ENCODE measurements at regions not wholly inside any gene's neighbourhood (a gene's known extent, or its start where the extent isn't known, plus 50 kb on each side); places are given as distances from the start of the nearest gene placed in this dataset.

- no peaks in the 10 kb centered on the region for H3K9me2 ChIP-seq (replicated peaks; ENCODE audit: insufficient read depth)
- TF ChIP-seq EZH2phosphoT487 (IDR thresholded peaks at IDR 0.05; ENCODE audit: low read depth, severe bottlenecking, unreplicated experiment) (no peak), EZH2 (IDR thresholded peaks at IDR 0.05; ENCODE audit: borderline replicate concordance) (no peak)
- TF ChIP-seq, protein P1, sequence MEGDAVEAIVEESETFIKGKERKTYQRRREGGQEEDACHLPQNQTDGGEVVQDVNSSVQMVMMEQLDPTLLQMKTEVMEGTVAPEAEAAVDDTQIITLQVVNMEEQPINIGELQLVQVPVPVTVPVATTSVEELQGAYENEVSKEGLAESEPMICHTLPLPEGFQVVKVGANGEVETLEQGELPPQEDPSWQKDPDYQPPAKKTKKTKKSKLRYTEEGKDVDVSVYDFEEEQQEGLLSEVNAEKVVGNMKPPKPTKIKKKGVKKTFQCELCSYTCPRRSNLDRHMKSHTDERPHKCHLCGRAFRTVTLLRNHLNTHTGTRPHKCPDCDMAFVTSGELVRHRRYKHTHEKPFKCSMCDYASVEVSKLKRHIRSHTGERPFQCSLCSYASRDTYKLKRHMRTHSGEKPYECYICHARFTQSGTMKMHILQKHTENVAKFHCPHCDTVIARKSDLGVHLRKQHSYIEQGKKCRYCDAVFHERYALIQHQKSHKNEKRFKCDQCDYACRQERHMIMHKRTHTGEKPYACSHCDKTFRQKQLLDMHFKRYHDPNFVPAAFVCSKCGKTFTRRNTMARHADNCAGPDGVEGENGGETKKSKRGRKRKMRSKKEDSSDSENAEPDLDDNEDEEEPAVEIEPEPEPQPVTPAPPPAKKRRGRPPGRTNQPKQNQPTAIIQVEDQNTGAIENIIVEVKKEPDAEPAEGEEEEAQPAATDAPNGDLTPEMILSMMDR (IDR thresholded peaks at IDR 0.05; ENCODE audit: poor library complexity) = no peak
- H4K20me1 ChIP-seq (ENCODE audit: insufficient read depth, poor library complexity, severe bottlenecking) = no peaks in the 10 kb centered on the region
- no peaks in the 10 kb centered on the region for H3K36me3 ChIP-seq (replicated peaks; ENCODE audit: insufficient read depth, low read depth)
- 96% methylated on average over 3 of the region's 3 CpGs for WGBS (ENCODE audit: low lambda C conversion rate, missing lambda C conversion rate)
- H3K27me3 ChIP-seq = no peaks in the 10 kb centered on the region
- no peaks in the 10 kb centered on the region for H3K4me1 ChIP-seq (ENCODE audit: insufficient read depth)
- no peak overlapping the region for H3K4me2 ChIP-seq
- H3K79me2 ChIP-seq = no peaks in the 10 kb centered on the region
- no peak for DNase-seq (ENCODE audit: low spot score)
- H3K27ac ChIP-seq = no peak overlapping the region
- H2AFZ ChIP-seq = no peak overlapping the region
- H3K4me3 ChIP-seq = no peak overlapping the region
- no peaks in the 10 kb centered on the region for H3K9me3 ChIP-seq (ENCODE audit: low read depth)
Measured at GRCh38 chr16:55176901-55177300, 147.1 kb upstream of the IRX6 start.

DNA sequence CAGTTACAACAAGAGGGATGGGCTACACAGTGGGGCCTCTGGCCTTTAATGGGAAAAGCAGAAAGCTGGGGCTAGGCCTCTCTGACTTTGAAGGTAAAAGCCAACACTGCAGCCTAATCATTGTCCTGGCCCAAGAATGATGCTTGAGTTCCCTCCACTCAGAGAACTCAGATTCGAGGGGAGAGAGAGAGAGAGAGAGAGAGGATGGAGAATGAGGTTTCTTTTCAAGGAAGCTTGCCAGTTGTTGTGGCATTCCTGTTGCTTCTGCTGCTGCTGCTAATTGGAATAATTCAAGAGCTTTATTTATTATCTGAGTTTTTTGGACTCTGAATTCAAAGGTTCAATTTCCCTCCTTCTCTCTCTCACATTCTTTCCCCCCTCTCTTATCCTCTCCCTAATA, 144.6 kb upstream of the IRX6 start:
- Histone ChIP-seq H3K27me3 (no peaks in the 10 kb centered on the region), H3K79me2 (no peaks in the 10 kb centered on the region), H3K4me3 (no peak overlapping the region), H2AFZ (no peak overlapping the region), H3K27ac (no peak overlapping the region), H3K9me2 (replicated peaks; ENCODE audit: insufficient read depth) (no peaks in the 10 kb centered on the region), H4K20me1 (ENCODE audit: insufficient read depth, poor library complexity, severe bottlenecking) (no peaks in the 10 kb centered on the region), H3K36me3 (replicated peaks; ENCODE audit: insufficient read depth, low read depth) (no peaks in the 10 kb centered on the region), H3K4me1 (ENCODE audit: insufficient read depth) (no peaks in the 10 kb centered on the region), H3K4me2 (no peak overlapping the region), H3K9me3 (ENCODE audit: low read depth) (no peaks in the 10 kb centered on the region)
- no peak for DNase-seq (ENCODE audit: low spot score)
- TF ChIP-seq EZH2phosphoT487 (IDR thresholded peaks at IDR 0.05; ENCODE audit: low read depth, severe bottlenecking, unreplicated experiment) = no peak
- no peak for TF ChIP-seq EZH2 (IDR thresholded peaks at IDR 0.05; ENCODE audit: borderline replicate concordance)
- WGBS (ENCODE audit: low lambda C conversion rate, missing lambda C conversion rate) = 71% methylated on average over 1 of the region's 1 CpG

- Histone ChIP-seq H3K36me3 (replicated peaks; ENCODE audit: insufficient read depth, low read depth) (no peaks in the 10 kb centered on the region), H3K9me2 (replicated peaks; ENCODE audit: insufficient read depth) (no peaks in the 10 kb centered on the region), H4K20me1 (ENCODE audit: insufficient read depth, poor library complexity, severe bottlenecking) (no peaks in the 10 kb centered on the region), H3K27me3 (no peaks in the 10 kb centered on the region), H3K4me3 (no peak overlapping the region), H3K27ac (no peak overlapping the region), H3K4me1 (ENCODE audit: insufficient read depth) (no peaks in the 10 kb centered on the region), H3K79me2 (no peaks in the 10 kb centered on the region), H2AFZ (no peak overlapping the region), H3K4me2 (no peak overlapping the region), H3K9me3 (ENCODE audit: low read depth) (no peaks in the 10 kb centered on the region)
- no peak for DNase-seq (ENCODE audit: low spot score)
- TF ChIP-seq, protein P1 (IDR thresholded peaks at IDR 0.05; ENCODE audit: poor library complexity) = no peak
- TF ChIP-seq EZH2phosphoT487 (IDR thresholded peaks at IDR 0.05; ENCODE audit: low read depth, severe bottlenecking, unreplicated experiment) = no peak
- TF ChIP-seq EZH2 (IDR thresholded peaks at IDR 0.05; ENCODE audit: borderline replicate concordance) = no peak
- WGBS (ENCODE audit: low lambda C conversion rate, missing lambda C conversion rate) = 79% methylated on average over 15 of the region's 15 CpGs
Measured at GRCh38 chr16:55179852-55180585, 144.0 kb upstream of the IRX6 start.

DNA sequence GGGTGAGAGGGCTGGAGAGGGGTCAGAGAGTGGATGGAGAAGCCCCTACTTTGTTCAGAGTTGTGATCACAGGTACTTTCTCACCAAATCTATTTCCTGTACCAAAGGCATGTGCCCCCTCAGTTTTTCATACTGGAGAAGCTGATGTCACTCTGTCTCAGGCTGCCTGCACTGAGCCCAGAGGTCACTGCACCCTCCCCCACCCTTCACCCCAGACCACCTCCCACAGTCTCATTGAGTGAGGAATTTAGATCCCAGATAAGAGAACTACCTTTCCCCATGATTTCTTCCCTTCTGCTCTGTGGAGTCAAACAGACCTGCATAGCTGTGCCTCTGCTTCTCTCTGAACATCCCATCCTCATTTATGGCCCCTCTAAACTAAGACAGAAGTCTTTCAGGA, 140.0 kb upstream of the IRX6 start:
- no peaks in the 10 kb centered on the region for H3K9me2 ChIP-seq (replicated peaks; ENCODE audit: insufficient read depth)
- no peak overlapping the region for H3K4me2 ChIP-seq
- no peaks in the 10 kb centered on the region for H3K79me2 ChIP-seq
- no peaks in the 10 kb centered on the region for H4K20me1 ChIP-seq (ENCODE audit: insufficient read depth, poor library complexity, severe bottlenecking)
- TF ChIP-seq EZH2 (IDR thresholded peaks at IDR 0.05; ENCODE audit: borderline replicate concordance) = no peak
- no peak for TF ChIP-seq EZH2phosphoT487 (IDR thresholded peaks at IDR 0.05; ENCODE audit: low read depth, severe bottlenecking, unreplicated experiment)
- TF ChIP-seq, protein P1 (IDR thresholded peaks at IDR 0.05; ENCODE audit: poor library complexity) = no peak
- no peaks in the 10 kb centered on the region for H3K9me3 ChIP-seq (ENCODE audit: low read depth)
- H3K4me1 ChIP-seq (ENCODE audit: insufficient read depth) = no peaks in the 10 kb centered on the region
- H3K27ac ChIP-seq = no peak overlapping the region
- H3K27me3 ChIP-seq = no peaks in the 10 kb centered on the region
- H3K36me3 ChIP-seq (replicated peaks; ENCODE audit: insufficient read depth, low read depth) = no peaks in the 10 kb centered on the region
- DNase-seq (ENCODE audit: low spot score) = no peak
- H2AFZ ChIP-seq = no peak overlapping the region
- H3K4me3 ChIP-seq = no peak overlapping the region
